ENCODE measurements at regions not wholly inside any gene's neighbourhood (a gene's known extent, or its start where the extent isn't known, plus 50 kb on each side); places are given as distances from the start of the nearest gene placed in this dataset.

- TF ChIP-seq, protein P1, sequence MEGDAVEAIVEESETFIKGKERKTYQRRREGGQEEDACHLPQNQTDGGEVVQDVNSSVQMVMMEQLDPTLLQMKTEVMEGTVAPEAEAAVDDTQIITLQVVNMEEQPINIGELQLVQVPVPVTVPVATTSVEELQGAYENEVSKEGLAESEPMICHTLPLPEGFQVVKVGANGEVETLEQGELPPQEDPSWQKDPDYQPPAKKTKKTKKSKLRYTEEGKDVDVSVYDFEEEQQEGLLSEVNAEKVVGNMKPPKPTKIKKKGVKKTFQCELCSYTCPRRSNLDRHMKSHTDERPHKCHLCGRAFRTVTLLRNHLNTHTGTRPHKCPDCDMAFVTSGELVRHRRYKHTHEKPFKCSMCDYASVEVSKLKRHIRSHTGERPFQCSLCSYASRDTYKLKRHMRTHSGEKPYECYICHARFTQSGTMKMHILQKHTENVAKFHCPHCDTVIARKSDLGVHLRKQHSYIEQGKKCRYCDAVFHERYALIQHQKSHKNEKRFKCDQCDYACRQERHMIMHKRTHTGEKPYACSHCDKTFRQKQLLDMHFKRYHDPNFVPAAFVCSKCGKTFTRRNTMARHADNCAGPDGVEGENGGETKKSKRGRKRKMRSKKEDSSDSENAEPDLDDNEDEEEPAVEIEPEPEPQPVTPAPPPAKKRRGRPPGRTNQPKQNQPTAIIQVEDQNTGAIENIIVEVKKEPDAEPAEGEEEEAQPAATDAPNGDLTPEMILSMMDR (IDR thresholded peaks at IDR 0.05; ENCODE audit: low read depth, low read length, poor library complexity, severe bottlenecking): no peak
- no peak for TF ChIP-seq EZH2phosphoT487 (IDR thresholded peaks at IDR 0.05; ENCODE audit: borderline replicate concordance, low read length)
These were observed 355.6 kb downstream of the TENT5A start for GRCh38 chr6:81396916-81397315.

Measured in DOHH2 (cell line).